Caco-2 (cell line): ENCODE measurements at regions not wholly inside any gene's neighbourhood (a gene's known extent, or its start where the extent isn't known, plus 50 kb on each side); places are given as distances from the start of the nearest gene placed in this dataset.

Experiments
- BruUV-seq: library from RNA; stranded (reverse); fragments of 400-500 nt; replicated peaks from 2 replicates; lab custom pipeline; 2021; lab: Mats Ljungman, UMichigan
- CTCF ChIA-PET: fragments of 300-600 bp; sonication (Branson Sonifier 250); formaldehyde crosslinking; loops from one replicate; lab custom pipeline; 2022; ENCODE audit warnings: antibody characterized with exemption; lab: Charles Lee
- POLR2A ChIA-PET: fragments of 300-600 bp; sonication (Branson Sonifier 250); formaldehyde crosslinking; loops from one replicate; lab custom pipeline; 2022; ENCODE audit warnings: antibody characterized with exemption; lab: Charles Lee
- DNase-seq, 2 experiments: peaks; one replicate each; pipeline versions ENCODE4 v3.0.0 to v3.0.0-alpha.2; 2020 to 2022
- H3K27me3 ChIP-seq: replicated peaks from 2 replicates; pipeline ENCODE4 v1.6.0; 2011; ENCODE audit warnings: low read length; ENCODE audit not compliant: control insufficient read depth, insufficient read depth
- H3K36me3 ChIP-seq: 2 replicates; pipeline ENCODE4 v1.5.1; 2011; ENCODE audit warnings: low read length; ENCODE audit not compliant: control insufficient read depth, insufficient read depth
- H3K4me1 ChIP-seq: fragments of 250-450 bp; sonication (Bioruptor Pico); 2 replicates; pipeline ENCODE4 v1.5.1; 2020; ENCODE audit warnings: mild to moderate bottlenecking
- H3K4me3 ChIP-seq: 2 replicates; pipeline ENCODE4 v1.5.1; 2011; ENCODE audit warnings: low read depth, mild to moderate bottlenecking, control low read depth, low read length
- H3K9me3 ChIP-seq: fragments of 250-450 bp; sonication (Bioruptor Pico); 2 replicates; pipeline ENCODE4 v1.5.1; 2020; ENCODE audit warnings: mild to moderate bottlenecking, moderate library complexity
- H3K27ac Mint-ChIP-seq: one replicate; pipeline ENCODE4 v1.8.0; 2022; ENCODE audit warnings: mixed read lengths; ENCODE audit not compliant: unreplicated experiment
- H3K27me3 Mint-ChIP-seq: one replicate; pipeline ENCODE4 v1.8.0; 2022; ENCODE audit warnings: mixed read lengths; ENCODE audit not compliant: insufficient read depth, unreplicated experiment
- H3K36me3 Mint-ChIP-seq: one replicate; pipeline ENCODE4 v1.8.0; 2022; ENCODE audit warnings: mild to moderate bottlenecking, mixed read lengths; ENCODE audit not compliant: insufficient read depth, unreplicated experiment
- H3K4me1 Mint-ChIP-seq: one replicate; pipeline ENCODE4 v1.8.0; 2022; ENCODE audit warnings: low read depth, mixed read lengths; ENCODE audit not compliant: unreplicated experiment
- H3K4me3 Mint-ChIP-seq: one replicate; pipeline ENCODE4 v1.8.0; 2022; ENCODE audit warnings: mild to moderate bottlenecking, moderate library complexity, mixed read lengths; ENCODE audit not compliant: unreplicated experiment
- H3K9me3 Mint-ChIP-seq: one replicate; pipeline ENCODE4 v1.8.0; 2022; ENCODE audit warnings: mixed read lengths; ENCODE audit not compliant: unreplicated experiment
- intact Hi-C: fragments of 100-400 bp; cut with micrococcal nuclease; formaldehyde crosslinking; loops from one replicate; pipeline ENCODE4 v1.10.0; 2022; ENCODE audit not compliant: unreplicated experiment
- TF ChIP-seq, protein P1 (sequence below), 2 experiments: fragments of 200-600 bp in 1 of 2; IDR thresholded peaks; 1 replicate in 1 of 2; 2 replicates in 1 of 2; pipeline versions ENCODE4 v1.5.1 to v1.8.0; 2011 to 2022; ENCODE audit warnings: antibody characterized with exemption in 1 of 2, control low read depth in 1 of 2, inconsistent platforms in 1 of 2, low read depth in 1 of 2, low read length in 1 of 2, mild to moderate bottlenecking in 1 of 2, moderate library complexity in 1 of 2; ENCODE audit not compliant: insufficient read depth in 1 of 2, severe bottlenecking in 1 of 2, unreplicated experiment in 1 of 2

DNA sequence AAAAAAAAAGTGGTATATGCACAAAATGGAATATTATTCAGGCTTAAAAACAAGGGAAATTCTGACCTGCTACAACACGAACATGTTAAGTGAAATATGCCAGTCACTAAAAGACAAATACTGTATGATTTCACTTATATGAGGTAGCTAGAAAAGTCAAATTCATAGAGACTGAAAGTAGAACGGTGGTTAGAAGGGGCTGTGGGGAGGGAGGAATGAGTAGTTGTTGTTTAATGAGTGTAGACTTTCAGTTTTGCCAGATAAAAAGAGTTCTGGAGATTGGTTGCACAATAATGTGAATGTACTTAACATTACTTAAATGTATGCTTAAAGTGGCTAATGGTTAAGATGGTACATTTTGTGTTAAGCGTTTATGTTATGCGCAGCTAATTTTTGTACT lies 79.5 kb upstream of the IL12B start:
- Histone ChIP-seq H3K4me1 (no peaks in the 10 kb centered on the region), H3K9me3 (no peaks in the 10 kb centered on the region), H3K27me3 (no peaks in the 10 kb centered on the region; the same call in none of the 2 replicates), H3K36me3 (no peaks in the 10 kb centered on the region), H3K4me3 (no peak overlapping the region)
- ChIA-PET CTCF (no interaction called here), POLR2A (no interaction called here)
- no peak for DNase-seq
- H3K27me3 Mint-ChIP-seq: peaks cover 12% of the 10 kb centered on the region
- intact Hi-C loops: no loop called here
- H3K4me1 Mint-ChIP-seq: no peaks in the 10 kb centered on the region
- no peak overlapping the region for H3K4me3 Mint-ChIP-seq
- TF ChIP-seq, protein P1, sequence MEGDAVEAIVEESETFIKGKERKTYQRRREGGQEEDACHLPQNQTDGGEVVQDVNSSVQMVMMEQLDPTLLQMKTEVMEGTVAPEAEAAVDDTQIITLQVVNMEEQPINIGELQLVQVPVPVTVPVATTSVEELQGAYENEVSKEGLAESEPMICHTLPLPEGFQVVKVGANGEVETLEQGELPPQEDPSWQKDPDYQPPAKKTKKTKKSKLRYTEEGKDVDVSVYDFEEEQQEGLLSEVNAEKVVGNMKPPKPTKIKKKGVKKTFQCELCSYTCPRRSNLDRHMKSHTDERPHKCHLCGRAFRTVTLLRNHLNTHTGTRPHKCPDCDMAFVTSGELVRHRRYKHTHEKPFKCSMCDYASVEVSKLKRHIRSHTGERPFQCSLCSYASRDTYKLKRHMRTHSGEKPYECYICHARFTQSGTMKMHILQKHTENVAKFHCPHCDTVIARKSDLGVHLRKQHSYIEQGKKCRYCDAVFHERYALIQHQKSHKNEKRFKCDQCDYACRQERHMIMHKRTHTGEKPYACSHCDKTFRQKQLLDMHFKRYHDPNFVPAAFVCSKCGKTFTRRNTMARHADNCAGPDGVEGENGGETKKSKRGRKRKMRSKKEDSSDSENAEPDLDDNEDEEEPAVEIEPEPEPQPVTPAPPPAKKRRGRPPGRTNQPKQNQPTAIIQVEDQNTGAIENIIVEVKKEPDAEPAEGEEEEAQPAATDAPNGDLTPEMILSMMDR (IDR thresholded peaks at IDR 0.05; ENCODE audit: insufficient read depth in 1 of 2, low read depth in 1 of 2, low read length in 1 of 2, severe bottlenecking in 1 of 2, unreplicated experiment in 1 of 2): no peak
- no TSS peak for BruUV-seq
- no peaks in the 10 kb centered on the region for H3K36me3 Mint-ChIP-seq
- H3K9me3 Mint-ChIP-seq: no peaks in the 10 kb centered on the region
- H3K27ac Mint-ChIP-seq: no peak overlapping the region

DNA sequence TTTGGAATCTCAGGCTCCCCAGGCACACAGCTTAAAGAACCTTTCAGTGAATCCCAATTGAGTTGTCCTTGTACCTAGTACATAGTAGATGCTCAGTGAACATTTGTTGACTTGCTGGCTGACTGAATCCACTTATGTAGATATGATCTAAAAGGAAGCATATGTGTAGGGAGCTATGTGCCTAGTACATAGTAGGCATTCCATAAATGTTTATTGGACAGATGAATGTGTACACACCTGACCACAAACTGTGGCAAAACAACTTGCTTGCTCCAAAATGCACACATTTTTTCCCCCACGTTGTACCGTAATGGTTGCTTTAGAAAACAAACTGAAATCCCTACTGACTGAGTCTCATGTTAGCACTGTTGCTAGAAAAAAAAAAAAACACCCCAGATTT lies 80.2 kb upstream of the IL12B start:
- intact Hi-C loops: no loop called here
- Histone ChIP-seq H3K27me3 (no peaks in the 10 kb centered on the region; the same call in none of the 2 replicates), H3K9me3 (no peaks in the 10 kb centered on the region), H3K4me1 (no peaks in the 10 kb centered on the region), H3K36me3 (no peaks in the 10 kb centered on the region), H3K4me3 (no peak overlapping the region)
- TF ChIP-seq, protein P1 (IDR thresholded peaks at IDR 0.05; ENCODE audit: insufficient read depth in 1 of 2, low read depth in 1 of 2, low read length in 1 of 2, severe bottlenecking in 1 of 2, unreplicated experiment in 1 of 2): no peak
- CTCF ChIA-PET: no interaction called here
- Mint-ChIP-seq H3K27ac (no peak overlapping the region), H3K36me3 (no peaks in the 10 kb centered on the region), H3K4me3 (no peak overlapping the region), H3K27me3 (peaks cover 12% of the 10 kb centered on the region), H3K9me3 (no peaks in the 10 kb centered on the region), H3K4me1 (no peaks in the 10 kb centered on the region)
- DNase-seq: no peak
- POLR2A ChIA-PET: no interaction called here
- BruUV-seq: no TSS peak

DNA sequence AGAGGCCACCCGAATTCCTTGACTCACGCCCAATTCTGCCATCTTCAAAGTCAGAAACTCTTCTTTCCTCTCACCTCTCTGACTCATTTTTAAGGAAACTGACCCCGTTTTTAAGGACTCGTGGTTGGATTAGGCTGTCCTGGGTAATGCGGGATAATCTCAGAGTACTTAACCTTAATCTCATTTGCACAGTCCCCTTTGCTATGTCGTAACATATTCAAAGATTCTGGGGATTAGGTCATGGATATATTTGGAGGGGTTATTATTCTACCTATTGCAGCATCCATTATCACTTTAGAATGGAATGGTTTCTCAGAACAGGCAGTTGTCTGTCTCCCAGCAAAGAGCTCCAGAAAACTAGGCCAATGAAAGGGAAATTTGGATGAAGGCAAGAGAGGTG lies 80.8 kb upstream of the IL12B start:
- DNase-seq: no peak
- Mint-ChIP-seq H3K36me3 (no peaks in the 10 kb centered on the region), H3K4me3 (no peak overlapping the region), H3K9me3 (no peaks in the 10 kb centered on the region), H3K27me3 (peaks cover 12% of the 10 kb centered on the region), H3K27ac (no peak overlapping the region), H3K4me1 (no peaks in the 10 kb centered on the region)
- Histone ChIP-seq H3K36me3 (no peaks in the 10 kb centered on the region), H3K9me3 (no peaks in the 10 kb centered on the region), H3K4me3 (no peak overlapping the region), H3K27me3 (no peaks in the 10 kb centered on the region; the same call in 1 of the 2 replicates), H3K4me1 (no peaks in the 10 kb centered on the region)
- POLR2A ChIA-PET: no interaction called here
- intact Hi-C loops: no loop called here
- BruUV-seq: no TSS peak
- TF ChIP-seq, protein P1 (IDR thresholded peaks at IDR 0.05; ENCODE audit: insufficient read depth in 1 of 2, low read depth in 1 of 2, low read length in 1 of 2, severe bottlenecking in 1 of 2, unreplicated experiment in 1 of 2): no peak
- CTCF ChIA-PET: no interaction called here
